Erythroblast (primary cell): ENCODE measurements at regions not wholly inside any gene's neighbourhood (a gene's known extent, or its start where the extent isn't known, plus 50 kb on each side); places are given as distances from the start of the nearest gene placed in this dataset.

ENCODE experiments used
- GATA1 ChIP-seq: IDR thresholded peaks from 2 replicates; pipeline ENCODE4 v1.6.1; 2011; ENCODE audit warnings: low read depth, mild to moderate bottlenecking, control low read depth, low read length, moderate library complexity
- POLR2A ChIP-seq: IDR thresholded peaks from 2 replicates; pipeline ENCODE4 v1.6.1; 2011; ENCODE audit warnings: mild to moderate bottlenecking, low read length

DNA sequence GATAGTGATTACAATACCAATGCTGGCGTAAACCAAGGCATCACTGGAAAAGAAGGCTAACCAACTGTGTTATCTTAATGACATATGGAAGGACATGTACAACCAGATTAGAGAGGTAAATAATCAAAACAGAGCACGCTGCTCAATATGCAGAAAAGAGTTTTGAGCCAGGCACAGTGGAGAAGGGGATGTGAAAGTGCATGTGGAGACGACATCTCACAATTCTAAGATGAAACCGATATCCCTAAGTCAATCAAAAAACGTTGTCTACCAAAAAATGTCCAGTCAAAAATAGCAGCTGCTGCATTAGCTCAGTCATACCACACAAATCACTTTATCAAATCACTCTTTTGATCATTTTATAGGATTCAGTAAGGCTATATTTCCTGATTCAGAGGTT lies 116.3 kb upstream of the OLIG2 start:
- TF ChIP-seq POLR2A (no peak), GATA1 (no peak)
